Astrocyte (in vitro differentiated cells and primary cell): ENCODE measurements at regions not wholly inside any gene's neighbourhood (a gene's known extent, or its start where the extent isn't known, plus 50 kb on each side); places are given as distances from the start of the nearest gene placed in this dataset.
"Not testable (repeated sequence)": the region's sequence is repeated elsewhere in the genome, so short reads cannot be mapped to it uniquely, and the experiment has no call there.

Source experiments
- DNase-seq: peaks from one replicate; pipeline ENCODE4 v3.0.0-alpha.2; 2010; ENCODE audit warnings: low read depth
- FAIRE-seq: peaks from 2 replicates; lab custom pipeline; 2011; peaks lifted over from hg19 to GRCh38; lab: Jason Lieb, UNC
- H2AFZ ChIP-seq: 2 replicates; pipeline ENCODE4 v1.6.0; 2012; ENCODE audit warnings: low read depth, low read length, inconsistent platforms
- H3K27ac ChIP-seq: 2 replicates; pipeline ENCODE4 v1.5.1; 2011; ENCODE audit warnings: low read depth, low read length, inconsistent platforms
- H3K27me3 ChIP-seq: 2 replicates; pipeline ENCODE4 v1.6.0; 2011; ENCODE audit warnings: low read length, inconsistent platforms; ENCODE audit not compliant: insufficient read depth
- H3K36me3 ChIP-seq: 2 replicates; pipeline ENCODE4 v1.5.1; 2011; ENCODE audit warnings: low read length, inconsistent platforms; ENCODE audit not compliant: insufficient read depth
- H3K4me1 ChIP-seq: 2 replicates; pipeline ENCODE4 v1.5.1; 2011; ENCODE audit warnings: low read length, inconsistent platforms; ENCODE audit not compliant: insufficient read depth
- H3K4me2 ChIP-seq: 2 replicates; pipeline ENCODE4 v1.6.0; 2012; ENCODE audit warnings: low read length, inconsistent platforms
- H3K4me3 ChIP-seq: 2 replicates; pipeline ENCODE4 v1.5.1; 2011; ENCODE audit warnings: low read depth, mild to moderate bottlenecking, low read length, inconsistent platforms; ENCODE audit not compliant: insufficient read depth
- H3K79me2 ChIP-seq: 2 replicates; pipeline ENCODE4 v1.6.0; 2012; ENCODE audit warnings: mild to moderate bottlenecking, low read length, inconsistent platforms; ENCODE audit not compliant: insufficient read depth
- H3K9ac ChIP-seq: 2 replicates; pipeline ENCODE4 v1.6.0; 2012; ENCODE audit warnings: mild to moderate bottlenecking, low read length, inconsistent platforms
- H3K9me3 ChIP-seq: 2 replicates; pipeline ENCODE4 v1.5.1; 2012; ENCODE audit warnings: low read depth, mild to moderate bottlenecking, low read length, inconsistent platforms; ENCODE audit not compliant: insufficient read depth
- H4K20me1 ChIP-seq: 2 replicates; pipeline ENCODE4 v1.6.0; 2012; ENCODE audit warnings: low read length, inconsistent platforms; ENCODE audit not compliant: insufficient read depth
- H3K27ac Mint-ChIP-seq: one replicate; pipeline ENCODE4 v1.8.0; 2021; ENCODE audit warnings: mild to moderate bottlenecking, mixed read lengths; ENCODE audit not compliant: unreplicated experiment
- H3K27me3 Mint-ChIP-seq: one replicate; pipeline ENCODE4 v1.8.0; 2021; ENCODE audit warnings: low read depth, mixed read lengths; ENCODE audit not compliant: unreplicated experiment
- H3K36me3 Mint-ChIP-seq: one replicate; pipeline ENCODE4 v1.8.0; 2021; ENCODE audit warnings: low read depth, mixed read lengths; ENCODE audit not compliant: unreplicated experiment
- H3K4me1 Mint-ChIP-seq: one replicate; pipeline ENCODE4 v1.8.0; 2021; ENCODE audit warnings: low read depth, mixed read lengths; ENCODE audit not compliant: unreplicated experiment
- H3K4me3 Mint-ChIP-seq: one replicate; pipeline ENCODE4 v1.8.0; 2021; ENCODE audit warnings: mild to moderate bottlenecking, moderate library complexity, mixed read lengths; ENCODE audit not compliant: unreplicated experiment
- H3K9me3 Mint-ChIP-seq: one replicate; pipeline ENCODE4 v1.8.0; 2021; ENCODE audit warnings: mild to moderate bottlenecking, mixed read lengths; ENCODE audit not compliant: unreplicated experiment
- CTCF ChIP-seq: IDR thresholded peaks from 2 replicates; pipeline ENCODE4 v1.5.1; 2011; ENCODE audit warnings: low read depth, mild to moderate bottlenecking, inconsistent platforms, low read length, moderate library complexity; ENCODE audit not compliant: insufficient read depth
- EZH2 ChIP-seq: IDR thresholded peaks from 2 replicates; pipeline ENCODE4 v1.6.1; 2012; ENCODE audit warnings: mild to moderate bottlenecking, low read length, inconsistent platforms; ENCODE audit not compliant: insufficient read depth

- Mint-ChIP-seq H3K36me3 (no peaks in the 10 kb centered on the region), H3K4me3 (no peak overlapping the region), H3K4me1 (no peaks in the 10 kb centered on the region), H3K27me3 (peaks cover 4% of the 10 kb centered on the region), H3K9me3 (peaks cover 3% of the 10 kb centered on the region), H3K27ac (no peak overlapping the region)
- Histone ChIP-seq H3K4me2 (no peak overlapping the region), H3K79me2 (no peaks in the 10 kb centered on the region), H3K9me3 (no peaks in the 10 kb centered on the region), H3K36me3 (no peaks in the 10 kb centered on the region), H3K4me1 (no peaks in the 10 kb centered on the region), H4K20me1 (no peaks in the 10 kb centered on the region), H3K4me3 (no peak overlapping the region), H2AFZ (no peak overlapping the region), H3K27me3 (peaks cover 4% of the 10 kb centered on the region), H3K27ac (no peak overlapping the region), H3K9ac (no peak overlapping the region)
- DNase-seq (no peak), FAIRE-seq (no peak)
- no peak for TF ChIP-seq EZH2
- no peak for TF ChIP-seq CTCF
Observed at GRCh38 chr4:23962462-23962861, 72.6 kb upstream of the PPARGC1A start.

GRCh38 chr4:23961395-23961794 lies 71.5 kb upstream of the PPARGC1A start:
- not testable (repeated sequence) for H2AFZ ChIP-seq, H4K20me1 ChIP-seq, H3K27me3 Mint-ChIP-seq, H3K36me3 ChIP-seq, H3K4me2 ChIP-seq, FAIRE-seq, H3K79me2 ChIP-seq, H3K9me3 ChIP-seq, H3K4me3 ChIP-seq, H3K9me3 Mint-ChIP-seq, H3K4me1 Mint-ChIP-seq, H3K27ac Mint-ChIP-seq, H3K27ac ChIP-seq, DNase-seq, H3K4me1 ChIP-seq, H3K9ac ChIP-seq, H3K36me3 Mint-ChIP-seq, H3K4me3 Mint-ChIP-seq, H3K27me3 ChIP-seq

- Histone ChIP-seq H3K79me2 (no peaks in the 10 kb centered on the region), H4K20me1 (no peaks in the 10 kb centered on the region), H3K27ac (no peak overlapping the region), H3K27me3 (peaks cover 4% of the 10 kb centered on the region), H3K4me2 (no peak overlapping the region), H2AFZ (no peak overlapping the region), H3K9me3 (no peaks in the 10 kb centered on the region), H3K4me3 (no peak overlapping the region), H3K36me3 (no peaks in the 10 kb centered on the region), H3K4me1 (no peaks in the 10 kb centered on the region), H3K9ac (no peak overlapping the region)
- Mint-ChIP-seq H3K36me3 (no peaks in the 10 kb centered on the region), H3K9me3 (peaks cover 3% of the 10 kb centered on the region), H3K27me3 (peaks cover 4% of the 10 kb centered on the region), H3K27ac (no peak overlapping the region), H3K4me1 (peaks cover 16% of the 10 kb centered on the region), H3K4me3 (no peak overlapping the region)
- no peak for DNase-seq
- FAIRE-seq: no peak
- TF ChIP-seq EZH2: no peak
- TF ChIP-seq CTCF: no peak
Observed at GRCh38 chr4:23959396-23960148, 69.7 kb upstream of the PPARGC1A start.
